GM19397 (cell line): ENCODE measurements at regions not wholly inside any gene's neighbourhood (a gene's known extent, or its start where the extent isn't known, plus 50 kb on each side); places are given as distances from the start of the nearest gene placed in this dataset.
"Not testable (repeated sequence)": the region's sequence is repeated elsewhere in the genome, so short reads cannot be mapped to it uniquely, and the experiment has no call there.

Source experiments
- ATAC-seq: cut with Tn5 transposase; IDR thresholded peaks from one replicate; pipeline ENCODE4 v1.9.1; 2021; ENCODE audit warnings: mild to moderate bottlenecking, moderate library complexity; ENCODE audit not compliant: unreplicated experiment

DNA sequence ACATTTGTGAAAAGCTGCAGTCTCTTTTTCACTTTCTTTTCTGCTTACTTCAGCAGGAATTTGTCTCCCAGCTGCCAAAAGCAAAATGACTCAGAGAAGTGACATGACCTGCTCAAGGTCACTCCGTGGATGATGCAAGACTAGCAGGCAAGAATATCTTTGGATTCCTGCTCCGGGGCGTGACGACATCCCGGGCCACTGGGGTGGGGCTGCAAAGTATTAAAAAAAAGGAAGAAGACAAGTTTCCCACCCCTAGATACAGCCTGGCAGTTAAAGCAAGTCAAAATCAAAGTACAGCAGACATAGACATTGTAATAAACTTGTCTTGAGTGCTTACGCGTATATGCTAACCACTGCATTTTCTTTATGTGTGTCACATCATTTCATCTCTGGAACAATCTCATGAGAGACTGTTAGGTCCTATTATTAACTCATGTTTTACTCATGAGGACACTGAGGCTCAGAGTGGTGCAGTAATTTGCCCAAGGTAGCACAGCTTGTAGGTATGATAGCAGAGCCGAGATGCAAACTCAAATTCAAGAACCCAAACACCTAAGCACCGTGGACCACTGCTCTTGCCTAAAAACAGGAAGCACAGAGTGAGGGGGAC, 485.2 kb upstream of the PROK2 start:
- ATAC-seq: no peak

DNA sequence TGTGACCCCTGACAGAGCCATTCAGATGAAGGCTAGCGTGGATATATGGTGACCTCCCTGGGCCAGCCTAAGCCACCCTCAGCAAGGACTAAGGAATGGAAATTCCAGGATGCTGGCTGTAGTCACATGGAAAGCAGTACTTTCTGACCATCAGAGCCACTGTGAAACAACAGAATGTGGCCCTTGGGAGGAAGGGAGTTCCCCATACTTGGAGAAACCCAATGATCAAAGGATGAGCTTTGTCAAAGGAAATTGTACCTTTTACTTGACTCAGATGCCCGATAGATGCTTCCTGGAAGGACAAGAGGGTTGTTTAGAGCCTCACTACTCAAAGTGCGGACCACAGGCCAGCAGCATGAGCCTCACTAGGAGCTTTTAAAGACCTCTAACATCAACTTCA, 484.5 kb upstream of the PROK2 start:
- no peak for ATAC-seq

DNA sequence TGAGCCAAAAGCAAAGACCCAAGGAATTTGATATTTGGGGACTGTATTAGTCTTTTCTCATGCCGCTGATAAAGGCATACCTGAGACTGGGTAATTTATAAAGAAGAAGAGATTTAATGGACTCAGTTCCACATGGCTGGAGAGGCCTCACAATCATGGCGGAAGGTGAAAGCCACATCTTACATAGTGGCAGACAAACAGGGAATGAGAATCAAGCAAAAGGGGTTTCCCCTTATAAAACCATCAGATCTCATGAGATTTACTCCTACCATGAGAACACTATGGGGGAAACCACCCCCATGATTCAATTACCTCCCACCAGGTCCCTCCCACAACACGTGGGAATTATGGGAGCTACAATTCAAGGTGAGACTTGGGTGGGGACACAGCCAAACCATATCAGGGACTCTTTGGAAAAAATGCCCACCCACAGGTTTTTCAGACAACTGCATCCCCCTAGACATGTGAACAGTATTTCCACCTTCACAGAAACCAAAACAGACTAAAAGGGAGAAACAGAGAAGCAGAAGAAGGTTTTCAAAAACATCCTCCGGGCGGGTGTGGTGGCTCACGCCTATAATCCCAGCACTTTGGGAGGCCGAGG, 482.1 kb upstream of the PROK2 start:
- not testable (repeated sequence) for ATAC-seq

DNA sequence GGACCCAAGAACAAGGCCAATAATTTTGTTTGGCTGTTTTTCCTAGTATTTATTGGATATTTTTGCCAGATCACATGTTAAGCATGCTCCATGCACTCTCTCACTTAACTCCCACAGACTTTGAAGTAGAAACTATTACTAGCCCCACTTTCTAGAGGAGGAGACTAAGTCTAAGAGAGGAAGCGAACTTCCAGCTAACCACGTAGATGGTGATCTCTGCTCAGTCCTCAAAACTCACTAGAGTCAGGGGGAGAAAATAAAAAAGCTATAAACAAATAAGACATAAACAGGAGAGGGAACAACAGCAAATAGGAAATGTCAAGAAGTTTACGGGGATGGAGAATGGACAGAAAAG, 481.0 kb upstream of the PROK2 start:
- no peak for ATAC-seq

DNA sequence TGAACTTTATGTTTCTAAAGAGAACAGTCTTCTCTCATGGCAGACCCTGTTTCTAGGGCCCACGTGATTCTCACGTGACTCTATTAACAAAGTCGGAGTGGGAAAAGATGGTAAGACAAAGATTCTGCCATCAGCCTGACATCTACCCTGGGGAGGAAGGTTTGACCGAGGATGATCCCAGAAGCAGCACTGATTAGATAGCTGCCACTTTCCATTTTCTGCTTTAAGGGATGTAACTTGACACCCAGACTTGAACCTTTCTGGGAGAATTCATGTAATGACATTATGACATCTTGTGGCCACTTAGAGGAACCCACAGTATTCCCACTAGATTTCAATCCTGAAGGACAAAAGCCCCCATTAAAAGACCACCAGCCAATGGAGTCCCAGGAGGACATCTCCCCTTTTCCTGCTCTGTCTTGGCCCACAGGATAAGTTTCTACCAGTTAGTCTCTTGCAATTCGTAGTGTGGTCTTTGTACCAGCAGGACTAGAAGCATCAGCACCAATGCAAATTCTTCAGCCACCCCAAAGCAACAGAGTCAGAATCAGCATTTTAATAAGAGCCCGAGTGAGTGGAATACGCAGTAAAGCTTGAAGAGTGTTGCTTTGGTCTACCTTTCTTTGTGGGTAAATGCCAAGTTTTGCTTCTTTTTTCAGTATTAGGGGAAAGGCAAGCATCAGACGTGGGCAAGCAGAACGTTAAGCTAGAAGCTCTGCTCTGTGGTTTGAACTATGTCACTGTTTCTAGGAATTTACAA, 480.5 kb upstream of the PROK2 start:
- no peak for ATAC-seq

DNA sequence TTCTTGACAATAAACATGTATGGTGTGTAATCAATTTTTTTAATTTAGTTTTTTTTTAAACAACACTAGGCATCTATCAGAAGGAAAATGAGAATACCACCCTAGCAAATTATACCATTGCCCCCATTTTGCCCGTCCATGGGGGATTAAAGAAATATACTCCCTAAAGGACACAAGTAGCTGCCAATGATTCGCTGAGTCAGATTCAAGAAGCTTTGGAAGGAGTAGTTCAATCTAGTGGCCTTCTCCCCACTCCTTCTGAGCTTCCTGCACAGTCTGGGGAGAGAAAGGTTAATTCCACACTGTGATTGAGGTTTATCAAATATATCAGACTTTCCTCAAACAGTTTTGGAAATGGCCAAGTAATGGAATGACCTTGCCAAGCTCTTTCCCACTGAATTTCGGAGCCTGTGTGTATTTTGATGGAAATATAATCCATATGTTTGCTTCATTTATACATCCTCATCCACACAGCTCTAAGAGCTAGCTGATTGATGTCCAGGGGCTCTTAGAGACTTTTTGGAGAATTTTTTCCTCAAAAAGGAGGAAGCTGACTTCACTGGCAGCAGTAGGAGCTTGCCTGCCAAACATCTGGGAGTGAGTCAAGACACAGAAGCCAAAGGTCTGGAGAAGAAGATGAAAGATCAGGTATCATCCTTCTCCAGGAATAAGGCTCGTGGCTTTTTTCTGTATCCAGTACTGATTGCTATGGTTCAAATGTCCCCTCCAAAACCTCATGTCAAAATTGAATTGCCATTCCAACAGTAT, 478.5 kb upstream of the PROK2 start:
- ATAC-seq: no peak

DNA sequence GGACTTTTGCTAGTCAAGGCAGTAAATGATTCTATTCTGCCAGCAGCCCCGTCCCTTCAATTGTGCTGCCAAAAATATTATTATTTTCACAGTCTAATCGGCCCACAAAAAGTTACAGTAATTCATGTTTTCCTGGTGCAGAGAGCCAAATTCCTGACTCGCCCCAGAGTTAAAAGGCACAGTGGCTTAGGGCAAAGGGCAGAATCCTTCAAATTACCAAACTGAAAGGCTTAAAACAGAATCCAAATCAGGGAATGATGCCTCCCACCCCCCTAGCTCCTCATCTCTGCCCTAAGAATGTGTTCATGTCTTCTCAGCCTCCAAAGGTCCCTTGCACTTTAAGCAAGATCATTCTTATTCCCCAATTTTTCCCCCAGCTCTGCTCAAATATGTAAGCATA, 477.8 kb upstream of the PROK2 start:
- ATAC-seq: no peak

DNA sequence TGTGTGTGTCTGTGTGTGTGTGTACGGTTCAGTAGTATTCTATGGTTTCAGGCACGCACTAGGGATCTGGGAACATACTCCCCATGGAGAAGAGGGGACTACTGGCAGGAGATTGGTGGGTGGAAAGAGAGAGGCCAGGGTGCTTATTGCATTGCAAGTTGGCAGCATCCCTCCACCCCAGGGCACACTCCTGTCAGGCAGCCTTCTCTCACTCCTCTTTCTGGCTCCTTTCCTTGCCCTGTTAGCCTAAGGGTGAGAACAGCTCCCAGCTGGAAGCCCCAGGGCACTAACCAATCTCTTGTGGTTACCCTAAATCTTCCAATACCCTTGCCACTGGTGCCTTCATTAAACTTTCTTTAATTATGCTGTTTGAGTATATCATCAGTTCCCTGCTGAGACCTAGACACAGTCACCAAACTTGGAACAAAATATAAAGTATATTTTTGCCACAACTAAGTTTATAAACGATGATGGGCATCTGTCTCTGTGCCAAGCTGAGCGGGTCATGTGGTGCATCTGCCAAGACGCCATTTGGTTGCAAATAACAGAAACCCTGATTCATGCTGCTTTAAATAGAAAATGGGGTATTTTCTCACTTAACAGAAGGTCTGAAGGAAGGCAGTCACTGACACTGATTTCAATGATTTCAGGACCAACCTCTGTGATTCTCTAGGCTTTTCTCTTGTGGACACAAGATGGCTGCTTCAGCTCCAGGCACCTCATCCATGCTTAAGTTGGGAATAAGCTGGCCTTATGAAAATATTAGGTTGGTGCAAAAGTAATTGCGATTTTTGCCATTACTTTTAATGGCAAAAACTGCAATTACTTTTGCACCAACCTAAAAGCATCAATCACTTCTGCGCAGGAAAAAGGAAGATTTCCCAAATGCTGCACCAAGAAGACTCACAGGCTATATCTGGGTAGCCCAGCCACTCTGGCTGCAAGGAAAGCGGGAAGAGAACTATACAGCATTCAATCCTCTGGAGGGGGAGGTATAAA, 476.9 kb upstream of the PROK2 start:
- ATAC-seq: no peak

DNA sequence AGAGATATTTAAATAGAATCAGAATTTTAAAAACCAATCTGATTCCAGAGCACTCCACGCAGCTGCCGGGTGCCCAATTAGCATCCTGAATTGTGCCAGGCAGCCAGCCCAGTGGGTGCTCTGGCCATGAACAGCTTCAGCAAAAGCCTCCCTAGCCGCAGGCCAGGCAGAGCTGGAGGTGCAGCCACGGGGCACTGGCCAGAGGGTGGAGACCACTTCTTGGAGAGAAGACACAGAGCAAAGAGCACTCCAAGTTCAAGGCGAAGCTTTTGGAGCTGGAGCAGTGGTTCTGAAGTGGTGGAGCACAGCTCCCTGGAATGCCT, 475.6 kb upstream of the PROK2 start:
- no peak for ATAC-seq

DNA sequence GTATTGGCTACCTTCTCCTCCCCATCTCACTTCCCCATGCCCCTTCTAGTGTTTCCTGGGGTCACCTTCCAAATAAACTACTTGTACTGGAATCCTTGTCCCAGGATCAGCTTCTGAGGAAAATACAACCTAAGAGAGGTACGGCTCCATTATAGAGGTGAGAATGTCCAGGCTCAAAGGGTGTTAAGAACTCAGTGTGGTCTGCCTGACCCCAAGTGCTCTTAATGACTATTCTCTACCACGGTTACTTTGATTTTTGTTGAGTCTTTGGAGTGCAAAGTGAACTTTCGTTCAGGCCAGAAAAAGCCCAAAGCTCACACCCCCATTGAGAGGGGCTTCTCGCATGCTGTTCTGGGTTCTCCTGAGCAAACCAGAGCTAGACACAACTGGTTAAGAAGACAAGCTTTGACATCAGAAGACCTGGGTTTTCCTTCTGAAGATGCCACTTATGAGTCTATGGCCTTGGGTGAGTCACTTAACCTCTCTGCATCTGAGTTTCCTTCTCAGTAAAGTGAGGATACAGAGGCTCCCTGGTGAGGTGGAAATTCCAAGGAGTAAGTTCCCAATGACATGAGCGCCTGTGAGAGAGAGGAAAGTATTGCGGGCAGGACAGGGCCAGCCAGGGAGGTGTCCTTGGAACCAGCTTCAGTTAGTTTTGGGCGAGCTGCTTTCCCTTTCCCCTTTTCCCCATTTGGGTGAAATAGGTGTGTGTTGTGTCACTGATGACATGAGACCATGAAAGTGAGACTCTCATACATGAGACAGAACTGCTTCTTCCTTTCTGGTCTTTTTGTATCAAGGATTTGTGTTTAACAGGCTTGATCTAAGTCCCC, 475.0 kb upstream of the PROK2 start:
- no peak for ATAC-seq

DNA sequence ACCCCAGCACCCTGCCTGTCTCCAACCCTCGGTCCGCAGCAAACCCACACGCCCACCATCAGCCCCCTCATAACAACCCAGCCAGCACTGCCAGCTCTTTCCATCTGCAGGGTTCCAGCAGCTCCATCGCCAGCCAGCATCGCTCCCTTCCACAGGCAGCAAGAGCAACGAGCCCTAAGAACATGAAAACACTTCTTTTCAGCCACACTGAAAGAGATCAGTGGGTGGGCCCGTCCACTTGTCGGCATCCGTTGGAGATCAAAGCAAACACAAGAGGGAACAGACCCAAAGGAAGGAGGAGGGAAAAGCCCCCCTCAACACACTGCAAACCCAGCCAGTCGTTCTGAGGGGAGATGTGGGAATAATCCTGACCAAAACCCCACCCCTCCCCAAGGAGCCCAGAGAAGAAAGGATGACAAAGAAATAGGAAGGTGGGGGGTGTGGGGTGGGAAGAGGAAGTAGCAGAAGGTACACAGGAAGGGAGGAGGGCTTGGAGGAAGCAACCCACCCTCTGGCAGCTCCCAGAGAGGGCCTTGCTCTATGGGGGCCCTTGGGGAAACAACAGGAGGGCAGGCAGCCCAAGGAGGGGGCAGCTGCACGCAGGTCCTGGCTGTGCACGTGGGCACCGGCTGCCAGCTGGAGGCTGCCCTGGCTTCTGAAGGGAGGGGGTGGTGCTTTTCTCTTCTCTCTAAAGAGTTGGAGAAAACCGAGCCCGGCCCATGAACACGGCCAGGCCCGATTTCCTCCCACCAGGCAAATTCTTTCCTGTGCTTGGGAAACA, 473.6 kb upstream of the PROK2 start:
- no peak for ATAC-seq

DNA sequence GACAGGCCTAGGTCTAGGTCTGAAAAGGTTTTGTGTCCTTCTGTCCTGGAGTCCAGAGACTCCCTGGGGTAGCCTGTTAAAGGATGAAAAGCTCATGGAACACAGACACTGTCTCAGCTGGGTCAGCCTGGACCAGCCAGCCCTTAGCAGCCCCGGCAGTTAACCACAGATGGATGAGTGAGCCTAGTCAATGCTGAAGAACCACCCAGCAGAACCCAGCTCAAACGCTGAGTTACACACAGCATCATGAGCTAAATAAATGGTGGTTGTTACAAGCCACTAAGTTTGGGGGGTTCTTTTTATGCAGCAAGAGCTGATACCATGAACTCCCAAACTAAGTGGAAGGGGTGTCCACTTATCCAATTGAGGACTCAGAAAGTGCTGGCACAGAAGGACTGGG, 472.8 kb upstream of the PROK2 start:
- ATAC-seq: no peak

DNA sequence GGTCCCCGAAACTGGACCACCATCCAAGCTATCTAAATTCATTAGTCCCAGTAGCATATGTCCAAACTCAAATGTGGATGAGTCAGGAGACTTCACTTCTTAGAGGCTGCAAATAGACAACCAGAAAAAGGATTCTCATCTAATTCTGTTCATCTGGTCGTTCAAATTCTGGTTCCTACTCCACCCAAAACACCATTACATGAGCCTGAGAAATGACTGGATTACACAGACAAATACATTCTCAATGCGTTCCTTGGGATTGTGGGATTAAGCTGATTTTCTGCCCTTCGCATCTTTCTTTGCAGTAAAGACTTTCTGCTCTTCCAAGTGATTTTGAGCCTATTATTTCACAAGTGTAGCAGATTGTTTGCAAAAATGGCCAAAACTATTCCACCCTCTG, 472.3 kb upstream of the PROK2 start:
- ATAC-seq: no peak

DNA sequence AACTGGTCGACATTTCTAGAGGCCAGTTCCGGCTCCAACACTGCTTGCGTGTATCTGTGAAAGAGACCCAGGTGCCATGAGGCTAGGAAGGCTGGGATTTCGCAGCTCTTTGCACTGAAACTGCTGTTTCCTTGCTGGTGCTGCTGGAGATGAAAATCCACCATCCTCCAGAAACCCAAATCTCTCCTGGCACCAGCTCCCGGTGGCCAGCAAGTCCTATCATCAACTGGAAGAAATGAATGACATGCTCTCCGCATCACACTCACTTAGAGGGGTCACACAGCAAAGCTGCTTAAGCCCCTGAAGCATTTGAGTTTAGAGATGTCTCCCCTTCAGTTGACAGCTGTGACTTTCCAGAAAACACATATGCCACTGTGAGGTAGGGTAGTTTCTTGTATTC, 471.8 kb upstream of the PROK2 start:
- ATAC-seq: no peak

DNA sequence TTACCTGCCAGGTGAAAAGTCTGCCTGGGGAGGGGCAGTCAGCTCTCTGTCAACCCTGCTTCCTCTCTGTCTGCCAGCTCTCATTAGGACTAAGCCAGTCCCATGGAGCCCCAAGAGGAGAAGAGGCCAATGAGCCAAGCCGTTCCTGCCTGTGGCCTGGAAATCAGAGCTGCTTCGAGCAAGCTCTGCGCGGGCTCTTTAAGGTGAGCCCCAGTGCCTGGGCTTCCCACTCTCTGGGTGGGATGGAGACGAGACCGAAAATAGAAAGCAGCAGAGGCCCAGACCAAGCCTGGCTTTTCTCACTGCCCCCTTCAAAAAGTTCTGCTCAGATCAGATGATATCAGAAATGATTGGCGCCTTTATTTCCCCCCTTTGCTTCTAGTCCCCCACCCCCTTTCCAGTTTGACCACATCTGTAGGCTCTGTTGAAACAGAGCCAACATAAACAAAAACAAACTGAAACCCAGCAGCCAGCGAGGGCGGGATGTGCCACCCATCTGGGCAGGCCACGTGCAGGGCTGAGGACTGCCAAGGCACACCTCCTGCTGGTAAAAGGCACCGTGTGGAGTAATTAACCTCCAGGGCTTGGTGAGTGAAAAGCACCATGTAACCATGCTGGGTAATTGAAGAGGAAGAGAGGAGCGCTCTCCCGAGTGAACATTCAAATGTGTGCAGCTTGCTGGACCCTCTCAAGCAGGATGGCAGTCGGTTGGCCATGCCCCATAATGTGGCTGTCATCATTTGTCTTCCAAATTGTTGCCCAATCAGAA, 471.0 kb upstream of the PROK2 start:
- no peak for ATAC-seq

DNA sequence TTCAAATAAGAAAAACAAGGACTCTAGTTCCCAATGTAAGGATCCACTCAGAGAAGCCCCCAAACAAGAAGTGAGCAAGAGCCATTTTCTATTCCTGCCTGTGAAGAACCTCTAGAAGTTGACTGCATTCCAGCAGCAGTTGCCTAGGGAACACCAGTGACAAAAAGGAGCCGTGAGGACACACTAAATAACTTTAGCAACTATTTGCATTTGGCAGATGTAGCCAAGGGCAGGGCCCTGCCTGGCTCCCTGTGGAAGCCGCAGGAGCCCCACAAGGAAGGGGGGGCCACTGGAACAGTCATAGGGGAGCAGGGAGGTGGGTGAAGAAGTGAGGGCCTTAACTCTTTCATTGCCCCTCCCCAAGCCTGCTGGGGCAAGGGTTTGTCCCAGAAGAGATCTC, 470.2 kb upstream of the PROK2 start:
- no peak for ATAC-seq

DNA sequence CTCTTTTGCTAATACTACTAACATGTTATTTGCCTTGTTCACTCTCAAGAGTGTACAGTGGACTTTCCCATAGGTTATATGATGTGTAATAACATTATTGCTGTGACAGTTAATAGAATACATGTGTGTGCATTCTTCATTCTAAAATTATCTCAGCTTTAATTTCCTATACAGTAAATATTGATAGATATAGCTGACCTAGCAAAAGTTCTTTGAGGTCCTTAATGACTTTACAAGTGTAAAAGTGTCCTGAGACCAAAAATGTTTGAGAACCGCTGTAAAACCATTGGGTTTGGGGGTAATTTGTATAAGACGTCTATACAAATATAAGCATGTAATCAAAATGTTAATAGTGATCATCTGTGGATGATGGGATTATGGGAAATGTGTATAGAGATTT, 469.5 kb upstream of the PROK2 start:
- no peak for ATAC-seq

DNA sequence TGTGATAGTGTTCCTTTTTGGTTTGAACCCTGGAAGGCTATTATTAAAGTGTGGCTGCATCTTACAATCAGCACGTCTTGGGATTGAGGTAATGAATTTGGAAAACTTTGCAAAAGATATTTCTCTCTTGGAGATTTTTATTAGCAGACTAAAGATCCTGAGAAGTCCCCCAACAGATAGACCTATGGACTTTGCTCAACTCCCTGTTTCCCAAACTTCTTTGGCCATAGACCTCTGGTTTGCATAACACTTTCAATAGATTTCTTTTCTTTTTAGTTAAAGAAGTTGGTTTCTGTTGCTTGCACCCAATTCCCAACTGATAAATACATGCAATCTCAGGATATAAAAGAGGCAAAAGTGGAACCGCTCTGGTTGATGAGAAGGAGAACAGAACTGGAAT, 465.8 kb upstream of the PROK2 start:
- ATAC-seq: no peak
